Neural cell (in vitro differentiated cells): ENCODE measurements at regions not wholly inside any gene's neighbourhood (a gene's known extent, or its start where the extent isn't known, plus 50 kb on each side); places are given as distances from the start of the nearest gene placed in this dataset.

ENCODE experiments used
- H2AFZ ChIP-seq: fragments of 200-600, 300-800 bp; sonication (generic), shearing (Covaris generic); 2 replicates; pipeline ENCODE4 v1.6.0; 2014; ENCODE audit warnings: low read depth, mild to moderate bottlenecking, antibody characterized with exemption, low read length, moderate library complexity
- H3F3A ChIP-seq: fragments of 200-600 bp; shearing (Covaris generic); 2 replicates; pipeline ENCODE4 v1.6.1; 2016; ENCODE audit warnings: mild to moderate bottlenecking, moderate library complexity, mixed read lengths, antibody characterized with exemption, low read length; ENCODE audit not compliant: insufficient read depth, poor library complexity, severe bottlenecking
- H3K27ac ChIP-seq: fragments of 200-600, 300-800 bp; sonication (generic), shearing (Covaris generic); 2 replicates; pipeline ENCODE4 v1.5.1; 2014; ENCODE audit warnings: mild to moderate bottlenecking, low read length, moderate library complexity
- H3K27me3 ChIP-seq: fragments of 300-800, 200-600 bp; sonication (generic), shearing (Covaris generic); 2 replicates; pipeline ENCODE4 v1.6.0; 2014; ENCODE audit warnings: mild to moderate bottlenecking, low read depth, low read length, moderate library complexity; ENCODE audit not compliant: insufficient read depth
- H3K36me3 ChIP-seq: fragments of 300-800, 200-600 bp; sonication (generic), shearing (Covaris generic); 2 replicates; pipeline ENCODE4 v1.5.1; 2014; ENCODE audit warnings: mild to moderate bottlenecking, antibody characterized with exemption, low read length, moderate library complexity; ENCODE audit not compliant: insufficient read depth
- H3K4me2 ChIP-seq: fragments of 300-800, 200-600 bp; sonication (generic), shearing (Covaris generic); 2 replicates; pipeline ENCODE4 v1.6.0; 2014; ENCODE audit warnings: mild to moderate bottlenecking, low read length
- H3K4me3 ChIP-seq: fragments of 300-800, 200-600 bp; sonication (generic), shearing (Covaris generic); 2 replicates; pipeline ENCODE4 v1.5.1; 2014; ENCODE audit warnings: mild to moderate bottlenecking, low read length, moderate library complexity
- H3K79me2 ChIP-seq: fragments of 200-600 bp; shearing (Covaris generic); replicated peaks from 2 replicates; pipeline ENCODE4 v1.6.0; 2014; ENCODE audit warnings: mild to moderate bottlenecking, low read length, moderate library complexity; ENCODE audit not compliant: insufficient read depth
- H3K9ac ChIP-seq: fragments of 300-800, 200-600 bp; sonication (generic), shearing (Covaris generic); 2 replicates; pipeline ENCODE4 v1.6.1; 2016; ENCODE audit warnings: mild to moderate bottlenecking, low read length, mixed read lengths
- H3K9me2 ChIP-seq: fragments of 200-600 bp; shearing (Covaris generic); 2 replicates; pipeline ENCODE4 v1.6.1; 2016; ENCODE audit warnings: mild to moderate bottlenecking, low read length, mixed read lengths; ENCODE audit not compliant: insufficient read depth
- H3K9me3 ChIP-seq: fragments of 200-600, 300-800 bp; sonication (generic), shearing (Covaris generic); 2 replicates; pipeline ENCODE4 v1.6.1; 2016; ENCODE audit warnings: mild to moderate bottlenecking, mixed run types, low read length, moderate library complexity, mixed read lengths
- H4K20me1 ChIP-seq: fragments of 200-600 bp; shearing (Covaris generic); 2 replicates; pipeline ENCODE4 v1.6.1; 2016; ENCODE audit warnings: mild to moderate bottlenecking, mixed run types; ENCODE audit not compliant: insufficient read depth
- EP300 ChIP-seq: fragments of 450-650 bp; conservative IDR thresholded peaks from 2 replicates; pipeline ENCODE4 v1.6.1; 2014; ENCODE audit warnings: antibody characterized with exemption, mild to moderate bottlenecking, moderate library complexity; ENCODE audit not compliant: poor library complexity, severe bottlenecking
- EZH2 ChIP-seq: fragments of 200-600, 300-800 bp; shearing (Covaris generic), sonication (generic); IDR thresholded peaks from 2 replicates; pipeline ENCODE4 v1.6.1; 2014; ENCODE audit warnings: antibody characterized with exemption, low read length, borderline replicate concordance, mild to moderate bottlenecking; ENCODE audit not compliant: insufficient read depth, poor library complexity, severe bottlenecking
- MXI1 ChIP-seq: fragments of 450-650 bp; conservative IDR thresholded peaks from 2 replicates; pipeline ENCODE4 v1.6.1; 2014; ENCODE audit warnings: antibody characterized with exemption, mild to moderate bottlenecking; ENCODE audit not compliant: poor library complexity, severe bottlenecking
- POLR2AphosphoS5 ChIP-seq: IDR thresholded peaks from 2 replicates; pipeline ENCODE4 v1.6.1; 2012
- RAD21 ChIP-seq: fragments of 450-650 bp; conservative IDR thresholded peaks from 2 replicates; pipeline ENCODE4 v1.6.1; 2014; ENCODE audit warnings: antibody characterized with exemption, mild to moderate bottlenecking, moderate library complexity
- SMC3 ChIP-seq: fragments of 450-650 bp; conservative IDR thresholded peaks from 2 replicates; pipeline ENCODE4 v1.6.1; 2014; ENCODE audit warnings: antibody characterized with exemption, mild to moderate bottlenecking, moderate library complexity; ENCODE audit not compliant: poor library complexity
- TAF1 ChIP-seq: IDR thresholded peaks from 2 replicates; pipeline ENCODE4 v1.6.1; 2012; ENCODE audit warnings: low read depth
- TF ChIP-seq, protein P1 (sequence below): fragments of 450-650 bp; IDR thresholded peaks from 2 replicates; pipeline ENCODE4 v1.5.1; 2014; ENCODE audit warnings: antibody characterized with exemption, mild to moderate bottlenecking, moderate library complexity; ENCODE audit not compliant: poor library complexity, severe bottlenecking
- TF ChIP-seq, protein P2 (sequence below): IDR thresholded peaks from 2 replicates; pipeline ENCODE4 v1.6.1; 2012; ENCODE audit warnings: borderline replicate concordance

DNA sequence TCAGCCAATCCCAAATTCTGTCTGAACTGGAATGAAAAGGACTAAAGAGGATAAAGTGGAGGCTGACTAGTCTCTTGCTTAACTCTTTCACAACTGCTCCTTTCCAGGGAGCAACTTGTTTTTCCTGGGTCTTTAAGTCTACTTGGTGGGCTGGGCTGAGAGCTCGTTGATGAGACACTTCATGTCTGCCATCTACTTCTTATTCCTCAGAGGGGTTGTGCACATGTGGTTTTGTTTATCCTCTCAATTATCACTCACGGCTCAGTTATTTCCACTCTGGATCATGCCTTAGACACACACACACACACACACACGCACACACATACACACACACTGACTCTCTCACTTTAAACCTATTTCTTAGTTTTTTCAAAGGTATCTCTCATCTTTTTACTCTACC lies 298.6 kb upstream of the MTPN start:
- H3K9me3 ChIP-seq: no peaks in the 10 kb centered on the region
- no peaks in the 10 kb centered on the region for H3K79me2 ChIP-seq
- H3K36me3 ChIP-seq: no peaks in the 10 kb centered on the region
- H4K20me1 ChIP-seq: no peaks in the 10 kb centered on the region
- H3K4me2 ChIP-seq: no peak overlapping the region
- no peak overlapping the region for H3K9ac ChIP-seq
- H3F3A ChIP-seq: no peaks in the 10 kb centered on the region
- TF ChIP-seq, protein P1, sequence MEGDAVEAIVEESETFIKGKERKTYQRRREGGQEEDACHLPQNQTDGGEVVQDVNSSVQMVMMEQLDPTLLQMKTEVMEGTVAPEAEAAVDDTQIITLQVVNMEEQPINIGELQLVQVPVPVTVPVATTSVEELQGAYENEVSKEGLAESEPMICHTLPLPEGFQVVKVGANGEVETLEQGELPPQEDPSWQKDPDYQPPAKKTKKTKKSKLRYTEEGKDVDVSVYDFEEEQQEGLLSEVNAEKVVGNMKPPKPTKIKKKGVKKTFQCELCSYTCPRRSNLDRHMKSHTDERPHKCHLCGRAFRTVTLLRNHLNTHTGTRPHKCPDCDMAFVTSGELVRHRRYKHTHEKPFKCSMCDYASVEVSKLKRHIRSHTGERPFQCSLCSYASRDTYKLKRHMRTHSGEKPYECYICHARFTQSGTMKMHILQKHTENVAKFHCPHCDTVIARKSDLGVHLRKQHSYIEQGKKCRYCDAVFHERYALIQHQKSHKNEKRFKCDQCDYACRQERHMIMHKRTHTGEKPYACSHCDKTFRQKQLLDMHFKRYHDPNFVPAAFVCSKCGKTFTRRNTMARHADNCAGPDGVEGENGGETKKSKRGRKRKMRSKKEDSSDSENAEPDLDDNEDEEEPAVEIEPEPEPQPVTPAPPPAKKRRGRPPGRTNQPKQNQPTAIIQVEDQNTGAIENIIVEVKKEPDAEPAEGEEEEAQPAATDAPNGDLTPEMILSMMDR: no peak
- TF ChIP-seq POLR2AphosphoS5 (no peak), RAD21 (no peak), EZH2 (no peak), TAF1 (no peak), SMC3 (no peak), MXI1 (no peak), EP300 (no peak)
- TF ChIP-seq, protein P2, sequence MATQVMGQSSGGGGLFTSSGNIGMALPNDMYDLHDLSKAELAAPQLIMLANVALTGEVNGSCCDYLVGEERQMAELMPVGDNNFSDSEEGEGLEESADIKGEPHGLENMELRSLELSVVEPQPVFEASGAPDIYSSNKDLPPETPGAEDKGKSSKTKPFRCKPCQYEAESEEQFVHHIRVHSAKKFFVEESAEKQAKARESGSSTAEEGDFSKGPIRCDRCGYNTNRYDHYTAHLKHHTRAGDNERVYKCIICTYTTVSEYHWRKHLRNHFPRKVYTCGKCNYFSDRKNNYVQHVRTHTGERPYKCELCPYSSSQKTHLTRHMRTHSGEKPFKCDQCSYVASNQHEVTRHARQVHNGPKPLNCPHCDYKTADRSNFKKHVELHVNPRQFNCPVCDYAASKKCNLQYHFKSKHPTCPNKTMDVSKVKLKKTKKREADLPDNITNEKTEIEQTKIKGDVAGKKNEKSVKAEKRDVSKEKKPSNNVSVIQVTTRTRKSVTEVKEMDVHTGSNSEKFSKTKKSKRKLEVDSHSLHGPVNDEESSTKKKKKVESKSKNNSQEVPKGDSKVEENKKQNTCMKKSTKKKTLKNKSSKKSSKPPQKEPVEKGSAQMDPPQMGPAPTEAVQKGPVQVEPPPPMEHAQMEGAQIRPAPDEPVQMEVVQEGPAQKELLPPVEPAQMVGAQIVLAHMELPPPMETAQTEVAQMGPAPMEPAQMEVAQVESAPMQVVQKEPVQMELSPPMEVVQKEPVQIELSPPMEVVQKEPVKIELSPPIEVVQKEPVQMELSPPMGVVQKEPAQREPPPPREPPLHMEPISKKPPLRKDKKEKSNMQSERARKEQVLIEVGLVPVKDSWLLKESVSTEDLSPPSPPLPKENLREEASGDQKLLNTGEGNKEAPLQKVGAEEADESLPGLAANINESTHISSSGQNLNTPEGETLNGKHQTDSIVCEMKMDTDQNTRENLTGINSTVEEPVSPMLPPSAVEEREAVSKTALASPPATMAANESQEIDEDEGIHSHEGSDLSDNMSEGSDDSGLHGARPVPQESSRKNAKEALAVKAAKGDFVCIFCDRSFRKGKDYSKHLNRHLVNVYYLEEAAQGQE: no peak
- H2AFZ ChIP-seq: no peak overlapping the region
- no peaks in the 10 kb centered on the region for H3K9me2 ChIP-seq
- no peaks in the 10 kb centered on the region for H3K27me3 ChIP-seq
- H3K4me3 ChIP-seq: no peak overlapping the region
- no peak overlapping the region for H3K27ac ChIP-seq

DNA sequence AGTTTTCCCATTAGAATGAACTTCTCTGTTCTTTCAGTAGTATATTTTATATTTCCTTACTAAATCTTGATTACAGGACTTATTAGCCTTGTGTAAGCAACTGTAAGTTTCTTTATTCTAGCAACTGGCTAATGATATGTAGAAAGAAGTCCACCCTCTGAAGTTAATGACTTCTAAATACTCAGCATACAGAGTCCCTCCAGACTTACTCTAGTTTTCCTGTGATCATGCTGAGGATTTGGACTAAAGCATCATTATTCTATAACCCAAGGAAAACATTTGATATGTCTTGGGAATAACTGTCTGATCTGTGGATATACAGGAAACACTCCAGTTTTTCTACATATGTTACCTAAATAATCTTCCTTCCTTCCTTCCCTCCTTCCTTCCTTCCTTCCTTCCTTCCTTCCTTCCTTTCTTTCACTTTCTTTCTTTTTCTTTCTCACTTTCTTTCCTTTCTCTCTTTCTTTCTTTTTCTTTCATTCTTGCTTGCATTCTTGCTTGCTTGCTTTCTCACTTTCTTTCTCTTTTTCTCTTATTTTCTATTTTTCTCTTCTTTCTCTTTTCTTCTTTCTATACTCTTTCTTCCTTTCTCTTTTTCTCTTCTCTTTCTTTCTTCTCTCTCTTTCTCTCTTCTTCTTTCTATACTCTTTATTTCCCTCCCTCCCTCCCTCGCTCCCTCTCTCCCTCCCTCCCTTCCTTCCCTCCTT lies 297.6 kb upstream of the MTPN start:
- Histone ChIP-seq H4K20me1 (no peaks in the 10 kb centered on the region), H3K4me2 (no peak overlapping the region), H3K4me3 (no peak overlapping the region), H3K79me2 (no peaks in the 10 kb centered on the region), H3K9me3 (no peaks in the 10 kb centered on the region), H3K9ac (no peak overlapping the region), H3K27ac (no peak overlapping the region), H3F3A (no peaks in the 10 kb centered on the region), H2AFZ (no peak overlapping the region), H3K36me3 (no peaks in the 10 kb centered on the region), H3K27me3 (no peaks in the 10 kb centered on the region), H3K9me2 (no peaks in the 10 kb centered on the region)
- TF ChIP-seq MXI1 (no peak), EZH2 (no peak)
